HG03469 (cell line): ENCODE measurements at regions not wholly inside any gene's neighbourhood (a gene's known extent, or its start where the extent isn't known, plus 50 kb on each side); places are given as distances from the start of the nearest gene placed in this dataset.
"Not testable (repeated sequence)": the region's sequence is repeated elsewhere in the genome, so short reads cannot be mapped to it uniquely, and the experiment has no call there.

Source experiments
- ATAC-seq: cut with Tn5 transposase; IDR thresholded peaks from one replicate; pipeline ENCODE4 v1.9.1; 2021; ENCODE audit warnings: mild to moderate bottlenecking, moderate library complexity, moderate number of reproducible peaks; ENCODE audit not compliant: unreplicated experiment

- ATAC-seq = no peak
These were observed 172.6 kb upstream of the RSPO3 start for GRCh38 chr6:126945812-126946360.

GRCh38 chr6:126947070-126947469, 171.4 kb upstream of the RSPO3 start:
- no peak for ATAC-seq

- no peak for ATAC-seq
These were observed 168.7 kb upstream of the RSPO3 start for GRCh38 chr6:126949786-126950185.

- no peak for ATAC-seq
These were observed 162.8 kb upstream of the RSPO3 start for GRCh38 chr6:126955621-126956020.

- no peak for ATAC-seq
These were observed 160.8 kb upstream of the RSPO3 start for GRCh38 chr6:126957721-126958120.

GRCh38 chr6:126959765-126960164, 158.7 kb upstream of the RSPO3 start:
- no peak for ATAC-seq

- ATAC-seq = no peak
These were observed 155.2 kb upstream of the RSPO3 start for GRCh38 chr6:126963077-126963809.

GRCh38 chr6:126967296-126968005, 151.0 kb upstream of the RSPO3 start:
- ATAC-seq = no peak

GRCh38 chr6:126976253-126976797, 142.1 kb upstream of the RSPO3 start:
- no peak for ATAC-seq

- ATAC-seq = no peak
These were observed 134.7 kb upstream of the RSPO3 start for GRCh38 chr6:126983779-126984178.

- ATAC-seq = not testable (repeated sequence)
These were observed 130.3 kb upstream of the RSPO3 start for GRCh38 chr6:126988125-126988524.

GRCh38 chr6:127000631-127001030, 117.8 kb upstream of the RSPO3 start:
- no peak for ATAC-seq

GRCh38 chr6:127013865-127014264, 104.6 kb upstream of the RSPO3 start:
- ATAC-seq = no peak

GRCh38 chr6:127015858-127016257, 102.6 kb upstream of the RSPO3 start:
- ATAC-seq = no peak

- ATAC-seq = no peak
These were observed 98.6 kb upstream of the RSPO3 start for GRCh38 chr6:127019828-127020227.

- no peak for ATAC-seq
These were observed 96.2 kb upstream of the RSPO3 start for GRCh38 chr6:127022302-127022701.

GRCh38 chr6:127023001-127023778, 95.3 kb upstream of the RSPO3 start:
- ATAC-seq = no peak

- ATAC-seq = no peak
These were observed 92.2 kb upstream of the RSPO3 start for GRCh38 chr6:127026247-127026646.

GRCh38 chr6:127030111-127030510, 88.4 kb upstream of the RSPO3 start:
- ATAC-seq = no peak

- no peak for ATAC-seq
These were observed 87.6 kb upstream of the RSPO3 start for GRCh38 chr6:127030836-127031235.

GRCh38 chr6:127031511-127031910, 87.0 kb upstream of the RSPO3 start:
- ATAC-seq = no peak
